GM21786 (cell line): ENCODE measurements at regions not wholly inside any gene's neighbourhood (a gene's known extent, or its start where the extent isn't known, plus 50 kb on each side); places are given as distances from the start of the nearest gene placed in this dataset.

ENCODE experiments used
- ATAC-seq: cut with Tn5 transposase; IDR thresholded peaks from one replicate; pipeline ENCODE4 v1.9.1; 2021; ENCODE audit not compliant: unreplicated experiment

GRCh38 chr14:35456261-35456660 lies 51.7 kb upstream of the NFKBIA start:
- no peak for ATAC-seq

- no peak for ATAC-seq
Measured at GRCh38 chr14:35458442-35458841, 53.9 kb upstream of the NFKBIA start.

- no peak for ATAC-seq
Measured at GRCh38 chr14:35459776-35460175, 55.2 kb upstream of the NFKBIA start.

GRCh38 chr14:35470755-35471154 lies 63.2 kb upstream of the INSM2 start:
- ATAC-seq = no peak

GRCh38 chr14:35471803-35472202 lies 62.2 kb upstream of the INSM2 start:
- ATAC-seq = no peak

GRCh38 chr14:35474323-35474722 lies 59.6 kb upstream of the INSM2 start:
- no peak for ATAC-seq

GRCh38 chr14:35480119-35480769 lies 53.7 kb upstream of the INSM2 start:
- ATAC-seq = peak; percentile 95

- no peak for ATAC-seq
Measured at GRCh38 chr14:35482994-35483515, 50.9 kb upstream of the INSM2 start.
